GM19035 (cell line): ENCODE measurements at regions not wholly inside any gene's neighbourhood (a gene's known extent, or its start where the extent isn't known, plus 50 kb on each side); places are given as distances from the start of the nearest gene placed in this dataset.
"Not testable (repeated sequence)": the region's sequence is repeated elsewhere in the genome, so short reads cannot be mapped to it uniquely, and the experiment has no call there.

Experiments
- ATAC-seq: cut with Tn5 transposase; IDR thresholded peaks from one replicate; pipeline ENCODE4 v1.9.1; 2021; ENCODE audit not compliant: unreplicated experiment

- no peak for ATAC-seq
Measured at GRCh38 chr1:47593013-47593568, 155.2 kb downstream of the FOXD2 start.

- no peak for ATAC-seq
Measured at GRCh38 chr1:47593598-47594285, 155.9 kb downstream of the FOXD2 start.

GRCh38 chr1:47594627-47595026 lies 156.8 kb downstream of the FOXD2 start:
- ATAC-seq, result no peak

DNA sequence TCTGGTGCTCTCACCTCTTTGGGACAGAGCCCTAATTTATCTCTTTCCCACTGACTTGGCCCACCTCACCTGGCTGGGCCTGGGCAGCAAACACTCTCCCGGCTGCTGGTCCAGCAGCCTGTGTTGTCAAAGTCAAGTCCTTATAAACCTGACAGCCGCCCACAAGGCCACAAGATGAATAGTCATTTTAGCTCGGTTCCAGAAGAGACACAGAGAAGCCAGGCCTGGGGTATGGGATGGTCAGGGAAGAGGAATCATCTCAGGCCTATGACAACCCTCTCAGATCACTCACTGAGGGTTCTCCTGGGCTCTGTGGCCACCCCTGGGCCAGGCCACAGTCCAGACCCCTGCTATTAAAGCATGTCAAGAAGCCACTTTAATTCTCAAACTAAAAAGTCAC lies 158.5 kb downstream of the FOXD2 start:
- ATAC-seq, result no peak

GRCh38 chr1:47598357-47598756 lies 160.5 kb downstream of the FOXD2 start:
- no peak for ATAC-seq

GRCh38 chr1:47599777-47600176 lies 161.9 kb downstream of the FOXD2 start:
- no peak for ATAC-seq

DNA sequence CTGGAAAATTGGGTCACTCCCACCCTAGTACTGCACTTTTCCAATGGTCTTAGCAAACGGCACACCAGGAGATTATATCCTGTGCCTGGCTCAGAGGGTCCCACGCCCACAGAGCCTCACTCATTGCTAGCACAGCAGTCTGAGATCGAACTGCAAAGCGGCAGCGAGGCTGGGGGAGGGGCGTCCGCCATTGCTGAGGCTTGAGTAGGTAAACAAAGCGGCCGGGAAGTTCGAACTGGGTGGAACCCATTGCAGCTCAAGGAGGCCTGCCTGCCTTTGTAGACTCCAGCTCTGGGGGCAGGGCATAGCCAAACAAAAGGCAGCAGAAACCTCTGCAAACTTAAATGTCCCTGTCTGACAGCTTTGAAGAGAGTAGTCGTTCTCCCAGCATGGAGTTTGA lies 164.6 kb downstream of the FOXD2 start:
- ATAC-seq, result not testable (repeated sequence)

DNA sequence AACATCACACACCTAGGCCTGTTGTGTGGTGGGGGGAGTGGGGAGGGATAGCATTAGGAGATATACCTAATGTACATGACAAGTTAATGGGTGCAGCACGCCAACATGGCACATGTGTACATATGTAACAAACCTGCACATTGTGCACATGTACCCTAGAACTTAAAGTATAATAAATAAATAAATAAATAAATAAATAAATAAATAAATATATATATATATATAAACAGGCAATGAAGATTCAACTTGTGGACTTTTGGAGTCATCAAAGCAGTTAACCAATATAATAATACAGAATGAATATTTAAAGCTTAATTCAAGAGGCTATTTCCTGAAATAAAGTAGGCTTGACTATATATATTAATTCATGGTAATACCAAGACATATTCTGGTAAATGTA lies 167.0 kb downstream of the FOXD2 start:
- not testable (repeated sequence) for ATAC-seq

DNA sequence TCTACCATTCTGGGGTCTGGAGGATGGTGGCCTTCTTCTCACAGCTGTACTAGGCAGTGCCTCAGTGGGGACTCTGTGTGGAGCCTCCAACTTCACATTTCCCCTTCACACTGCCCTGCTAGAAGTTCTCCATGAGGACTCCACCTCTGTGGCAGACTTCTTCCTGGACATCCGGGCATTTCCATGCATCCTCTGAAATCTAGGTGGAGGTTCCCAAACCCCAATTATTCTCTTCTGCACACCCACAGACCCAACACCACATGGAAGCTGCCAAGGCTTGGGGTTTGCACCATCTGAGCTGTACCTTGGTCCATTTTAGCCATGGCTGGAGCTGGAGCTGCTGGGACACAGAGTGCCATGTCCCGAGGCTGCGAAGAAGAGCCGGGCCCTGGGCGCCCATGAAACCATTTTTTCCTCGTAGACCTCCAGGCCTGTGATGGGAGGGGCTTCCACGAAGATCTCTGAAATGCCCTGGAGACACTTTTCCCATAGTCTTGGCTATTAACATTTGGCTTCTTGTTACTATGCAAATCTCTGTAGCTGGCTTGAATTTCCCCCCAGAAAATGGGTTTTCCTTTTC lies 170.5 kb downstream of the FOXD2 start:
- no peak for ATAC-seq

DNA sequence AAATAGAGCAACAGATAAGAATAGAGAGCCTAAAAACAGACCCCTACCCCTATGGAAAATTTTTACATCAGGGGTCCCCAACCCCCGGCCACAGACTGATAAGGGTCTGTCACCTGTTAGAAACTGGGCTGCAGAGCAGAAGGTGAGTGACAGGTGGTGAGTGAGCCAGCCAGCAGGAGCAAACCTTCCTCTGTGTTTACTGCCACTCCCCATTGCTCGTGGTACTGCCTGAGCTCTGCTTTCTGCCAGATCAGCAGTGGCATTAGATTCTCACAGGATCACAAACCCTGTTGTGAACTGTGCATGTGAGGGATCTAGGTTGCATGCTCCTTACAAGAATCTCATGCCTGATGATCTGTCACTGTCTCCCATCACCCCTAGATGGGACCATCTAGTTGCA lies 174.1 kb downstream of the FOXD2 start:
- no peak for ATAC-seq

DNA sequence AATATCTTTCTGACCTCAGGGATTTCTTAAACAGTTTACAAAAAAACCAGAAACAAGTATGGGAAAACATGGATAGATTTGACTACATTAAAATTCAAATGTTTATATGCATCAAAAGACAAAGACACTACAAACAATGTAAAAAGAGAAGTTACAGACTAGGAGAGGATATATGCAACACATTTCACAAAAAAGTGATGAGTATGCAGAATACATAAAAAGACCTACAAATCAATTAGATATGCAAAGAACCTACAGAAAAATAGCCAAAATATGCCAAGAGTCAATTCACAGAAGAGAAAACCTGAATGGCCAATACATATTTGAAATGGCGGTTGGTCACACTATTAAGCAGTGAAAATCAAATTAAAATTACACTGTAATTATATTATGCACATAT lies 175.0 kb downstream of the FOXD2 start:
- no peak for ATAC-seq

DNA sequence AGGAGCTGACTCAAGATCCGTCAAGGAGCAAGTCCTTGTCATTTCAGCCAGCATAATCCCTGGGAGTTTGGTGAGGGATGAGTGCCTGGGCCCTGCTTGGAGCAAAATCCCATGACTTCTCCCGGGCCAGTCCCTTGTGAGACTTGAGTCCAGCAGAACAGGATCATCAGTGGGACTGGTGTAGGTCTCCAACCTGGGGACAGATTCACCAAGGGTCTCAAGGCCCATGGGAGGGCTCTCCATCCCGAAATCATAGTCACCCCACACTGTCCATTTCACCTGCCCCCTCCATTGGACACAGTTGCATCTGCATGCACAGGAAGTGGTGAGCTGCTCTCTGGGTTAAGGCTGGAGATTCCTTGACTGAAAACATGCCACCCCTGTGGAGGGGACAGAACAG lies 178.2 kb downstream of the FOXD2 start:
- ATAC-seq, result no peak

DNA sequence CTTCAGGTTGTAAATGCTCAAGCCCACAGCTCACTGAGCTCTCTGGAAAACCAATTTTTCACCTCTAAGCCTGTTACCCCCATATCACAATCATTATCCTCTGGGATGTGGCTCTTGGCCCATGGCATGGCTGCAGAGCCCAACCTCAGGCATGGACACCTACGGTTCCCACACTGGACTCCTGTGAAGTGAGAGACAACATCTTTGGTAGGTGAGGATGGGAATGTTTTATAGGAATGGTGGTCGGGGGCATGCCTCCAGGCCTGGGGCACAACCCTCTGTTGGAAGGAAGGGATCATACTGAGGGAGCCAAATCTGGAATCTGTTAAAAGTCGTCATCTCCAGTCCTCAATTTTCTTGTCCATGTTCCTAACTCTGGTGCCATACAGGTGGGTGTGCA lies 179.1 kb downstream of the FOXD2 start:
- ATAC-seq, result no peak

DNA sequence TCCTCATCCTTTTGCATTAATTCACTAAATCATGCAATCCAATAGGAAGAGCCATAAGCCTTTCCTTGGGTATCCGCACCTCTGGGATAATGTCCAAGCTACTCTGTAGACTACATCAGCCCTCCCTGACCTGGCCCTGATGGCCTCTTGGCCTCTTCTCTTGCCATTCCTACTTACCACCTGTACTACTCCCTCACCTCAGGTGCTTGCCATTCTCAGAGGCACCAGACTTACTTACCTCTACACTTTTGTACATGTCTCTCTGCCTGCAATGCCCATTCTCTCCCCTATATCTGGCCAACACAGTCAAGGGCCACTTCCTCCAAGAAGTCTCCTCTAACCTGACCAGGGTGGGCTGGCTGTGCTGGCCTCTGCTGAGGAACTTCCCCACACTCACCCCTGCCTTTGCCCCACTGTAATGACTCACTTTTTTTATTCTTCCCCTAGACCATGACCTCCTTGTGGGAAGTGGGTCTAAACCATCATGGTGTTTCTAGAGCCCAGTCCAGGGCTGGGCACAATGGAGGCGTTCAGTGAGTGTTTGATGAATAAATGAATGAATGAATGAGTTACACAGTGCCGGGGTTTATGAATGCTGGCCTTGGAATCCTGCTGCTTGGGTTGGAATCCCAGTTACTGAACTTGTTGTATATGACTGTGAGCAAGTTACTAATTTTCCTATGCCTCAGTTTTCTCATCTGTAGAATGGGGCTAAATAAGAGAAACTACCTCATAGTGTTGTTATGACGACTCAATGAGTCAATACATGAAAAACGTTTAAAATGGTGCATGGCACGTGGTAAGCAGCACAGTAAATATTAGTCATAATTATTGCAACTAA lies 179.8 kb downstream of the FOXD2 start:
- ATAC-seq, result no peak

GRCh38 chr1:47618222-47618720 lies 180.4 kb downstream of the FOXD2 start:
- ATAC-seq, result no peak

DNA sequence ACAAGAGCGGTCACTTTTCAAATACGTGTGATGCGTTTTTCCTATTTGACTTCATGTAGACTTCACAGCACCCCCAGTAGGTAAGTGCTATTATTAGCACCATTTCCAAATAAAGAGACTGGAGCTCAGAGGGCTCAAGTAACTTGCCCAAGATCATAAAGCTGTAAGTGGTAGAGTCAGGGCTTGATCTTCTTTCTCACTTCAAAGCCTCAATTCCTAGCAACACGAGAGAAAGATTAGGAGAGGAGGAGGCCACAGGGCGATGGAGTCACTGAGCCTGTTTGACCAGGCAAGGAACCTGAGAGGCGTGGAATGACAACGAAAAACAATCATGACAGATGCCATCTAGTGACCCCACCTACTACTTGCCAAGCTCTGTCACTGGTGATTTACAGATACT lies 181.0 kb downstream of the FOXD2 start:
- no peak for ATAC-seq

DNA sequence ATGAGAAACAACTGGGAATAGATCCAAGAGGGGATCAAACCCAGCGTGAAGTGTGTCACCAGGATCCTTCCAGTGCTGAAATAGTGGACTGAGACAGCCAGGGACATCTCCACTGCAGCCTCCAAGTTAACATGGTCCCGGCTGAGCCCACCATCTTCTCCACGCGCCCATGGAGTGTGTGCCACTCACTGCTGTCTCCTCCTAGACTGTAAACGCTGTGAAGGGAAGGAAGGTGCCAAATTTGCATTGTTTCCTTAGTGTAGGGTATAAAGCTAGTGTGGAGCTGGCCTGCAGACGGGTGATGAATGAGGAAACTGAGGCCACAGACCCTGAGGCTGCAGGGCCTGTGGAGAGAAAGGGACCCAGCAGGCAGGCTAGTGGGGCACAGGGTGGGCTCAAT lies 183.6 kb downstream of the FOXD2 start:
- ATAC-seq, result no peak

- no peak for ATAC-seq
Measured at GRCh38 chr1:47621977-47622376, 184.1 kb downstream of the FOXD2 start.

DNA sequence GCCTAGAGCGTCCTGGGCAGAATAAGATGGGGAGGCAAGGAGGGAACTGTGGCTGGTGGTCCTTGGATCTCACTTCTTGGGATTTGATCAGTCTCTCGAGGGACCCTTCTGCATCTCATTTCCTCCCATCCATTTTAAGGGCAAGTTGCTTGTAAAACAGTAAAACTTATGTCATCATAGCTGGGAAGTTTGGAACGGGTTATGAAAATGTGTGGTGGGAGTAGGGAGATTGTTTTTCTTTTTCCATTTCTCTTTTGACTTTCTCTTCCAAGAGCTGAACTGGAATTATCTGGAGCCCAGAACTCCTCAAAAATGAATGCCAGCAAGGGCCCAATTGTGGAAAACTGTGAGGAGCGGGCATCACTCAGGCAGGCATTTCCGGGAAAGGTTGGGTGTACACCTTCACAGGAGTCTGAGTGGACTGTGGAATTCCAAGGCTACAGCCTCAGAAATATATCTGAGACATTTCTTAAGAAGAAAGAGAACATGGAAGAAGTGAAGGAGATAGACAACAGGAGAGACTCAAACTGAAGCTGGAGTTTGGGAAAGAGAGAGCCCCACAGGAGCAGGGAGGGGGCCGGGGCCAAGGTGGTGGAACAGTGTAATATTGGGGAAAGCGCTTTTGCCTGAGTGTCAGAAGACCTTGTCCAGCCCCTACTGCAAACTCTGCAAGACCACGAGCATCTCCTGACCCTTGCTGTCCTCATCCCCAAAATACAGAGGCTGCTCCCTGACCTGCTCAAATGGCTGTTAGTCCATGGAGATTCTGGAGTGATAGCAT lies 185.1 kb downstream of the FOXD2 start:
- ATAC-seq, result no peak

DNA sequence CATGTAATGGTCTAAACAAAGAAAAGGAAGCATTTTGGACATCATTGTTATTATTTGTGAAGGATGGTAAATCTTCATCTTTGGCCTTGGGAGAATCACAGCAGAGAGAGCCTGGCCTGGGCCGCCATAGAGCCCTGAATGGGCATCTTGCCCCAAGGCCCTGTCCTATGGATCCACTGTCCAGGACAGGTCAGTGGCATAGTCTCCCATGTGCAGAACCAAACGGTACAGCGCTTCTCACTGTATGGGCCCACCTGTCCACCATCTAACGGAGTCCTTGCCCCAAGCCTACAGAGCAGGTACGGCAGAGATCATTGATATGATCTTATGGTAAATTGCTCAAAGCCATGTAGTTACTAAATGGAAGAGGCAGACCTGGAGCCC lies 185.7 kb downstream of the FOXD2 start:
- ATAC-seq, result no peak

GRCh38 chr1:47624531-47624930 lies 186.7 kb downstream of the FOXD2 start:
- ATAC-seq, result no peak
